ENCODE measurements at regions not wholly inside any gene's neighbourhood (a gene's known extent, or its start where the extent isn't known, plus 50 kb on each side); places are given as distances from the start of the nearest gene placed in this dataset.

GRCh38 chr12:115421796-115422709 is 738.1 kb upstream of the TBX3 start:
- 2% methylated on average over 9 of the region's 9 CpGs for WGBS (ENCODE audit: insufficient coverage, low coverage, missing lambda C conversion rate)
- ChIA-PET CTCF (ENCODE audit: low intra/inter-chr PET ratio) (no interaction called here), POLR2A (no interaction called here)
- BruUV-seq (replicated peaks) = no TSS peak
- no peak overlapping the region for H3K4me3 ChIP-seq
- no peaks in the 10 kb centered on the region for H3K36me3 ChIP-seq (ENCODE audit: control insufficient read depth, insufficient read depth, low read length)
- ATAC-seq (no peak), FAIRE-seq (no peak), DNase-seq (ENCODE audit: extremely low read depth in 1 of 4, low spot score in 3 of 4) (no peak)
- no peak overlapping the region for H3K4me2 ChIP-seq (ENCODE audit: insufficient read depth, low read length)
- H3K79me2 ChIP-seq (ENCODE audit: control insufficient read depth, insufficient read depth, low read length) = no peaks in the 10 kb centered on the region
- in situ Hi-C loops (cut with MboI) = no loop called here
- H3K9ac ChIP-seq (ENCODE audit: insufficient read depth in 1 of 2, low read depth in 2 of 2, low read length in 2 of 2) = no peak overlapping the region
- H4K20me1 ChIP-seq (replicated peaks; ENCODE audit: control insufficient read depth, insufficient read depth, low read length) = no peaks in the 10 kb centered on the region
- H2AFZ ChIP-seq (ENCODE audit: low read depth, low read length) = no peak overlapping the region
- no peaks in the 10 kb centered on the region for H3K9me1 ChIP-seq (ENCODE audit: control insufficient read depth, insufficient read depth, low read length)
- TF ChIP-seq KLF6 (CRISPR knock-in tag; IDR thresholded peaks at IDR 0.05; ENCODE audit: borderline replicate concordance) (no peak), NR2C1 (IDR thresholded peaks at IDR 0.05) (no peak), NR2C1 (tag; IDR thresholded peaks at IDR 0.05) (no peak), ESRRB (CRISPR knock-in tag; IDR thresholded peaks at IDR 0.05; ENCODE audit: borderline replicate concordance) (no peak), OTX1 (CRISPR knock-in tag; IDR thresholded peaks at IDR 0.05) (no peak), FOXJ2 (tag; IDR thresholded peaks at IDR 0.05) (no peak)
- TF ChIP-seq, protein P1, sequence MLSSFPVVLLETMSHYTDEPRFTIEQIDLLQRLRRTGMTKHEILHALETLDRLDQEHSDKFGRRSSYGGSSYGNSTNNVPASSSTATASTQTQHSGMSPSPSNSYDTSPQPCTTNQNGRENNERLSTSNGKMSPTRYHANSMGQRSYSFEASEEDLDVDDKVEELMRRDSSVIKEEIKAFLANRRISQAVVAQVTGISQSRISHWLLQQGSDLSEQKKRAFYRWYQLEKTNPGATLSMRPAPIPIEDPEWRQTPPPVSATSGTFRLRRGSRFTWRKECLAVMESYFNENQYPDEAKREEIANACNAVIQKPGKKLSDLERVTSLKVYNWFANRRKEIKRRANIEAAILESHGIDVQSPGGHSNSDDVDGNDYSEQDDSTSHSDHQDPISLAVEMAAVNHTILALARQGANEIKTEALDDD (IDR thresholded peaks at IDR 0.05) = no peak
- TF ChIP-seq, protein P2, sequence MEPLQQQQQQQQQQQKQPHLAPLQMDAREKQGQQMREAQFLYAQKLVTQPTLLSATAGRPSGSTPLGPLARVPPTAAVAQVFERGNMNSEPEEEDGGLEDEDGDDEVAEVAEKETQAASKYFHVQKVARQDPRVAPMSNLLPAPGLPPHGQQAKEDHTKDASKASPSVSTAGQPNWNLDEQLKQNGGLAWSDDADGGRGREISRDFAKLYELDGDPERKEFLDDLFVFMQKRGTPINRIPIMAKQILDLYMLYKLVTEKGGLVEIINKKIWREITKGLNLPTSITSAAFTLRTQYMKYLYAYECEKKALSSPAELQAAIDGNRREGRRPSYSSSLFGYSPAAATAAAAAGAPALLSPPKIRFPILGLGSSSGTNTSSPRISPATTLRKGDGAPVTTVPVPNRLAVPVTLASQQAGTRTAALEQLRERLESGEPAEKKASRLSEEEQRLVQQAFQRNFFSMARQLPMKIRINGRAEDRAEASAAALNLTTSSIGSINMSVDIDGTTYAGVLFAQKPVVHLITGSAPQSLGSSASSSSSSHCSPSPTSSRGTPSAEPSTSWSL (CRISPR knock-in tag; IDR thresholded peaks at IDR 0.05; ENCODE audit: borderline replicate concordance) = no peak
- TF ChIP-seq, protein P3, sequence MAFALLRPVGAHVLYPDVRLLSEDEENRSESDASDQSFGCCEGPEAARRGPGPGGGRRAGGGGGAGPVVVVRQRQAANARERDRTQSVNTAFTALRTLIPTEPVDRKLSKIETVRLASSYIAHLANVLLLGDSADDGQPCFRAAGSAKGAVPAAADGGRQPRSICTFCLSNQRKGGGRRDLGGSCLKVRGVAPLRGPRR (CRISPR knock-in tag; IDR thresholded peaks at IDR 0.05) = no peak
- no peaks in the 10 kb centered on the region for H3K27me3 ChIP-seq (ENCODE audit: control insufficient read depth in 2 of 2, insufficient read depth in 2 of 2, low read length in 2 of 2)
- no peaks in the 10 kb centered on the region for H3K9me3 ChIP-seq (replicated peaks; ENCODE audit: control insufficient read depth, insufficient read depth, low read depth, low read length)
- no peaks in the 10 kb centered on the region for H3K4me1 ChIP-seq (replicated peaks in 1 of 2; ENCODE audit: control insufficient read depth in 2 of 2, insufficient read depth in 2 of 2, low read length in 2 of 2)
- no peak overlapping the region for H3K27ac ChIP-seq (ENCODE audit: extremely low read depth, low read depth, low read length)
- intact Hi-C loops (cut with micrococcal nuclease) = no loop called here

Data from K562 (cell line).